ENCODE measurements at regions not wholly inside any gene's neighbourhood (a gene's known extent, or its start where the extent isn't known, plus 50 kb on each side); places are given as distances from the start of the nearest gene placed in this dataset.

DNA sequence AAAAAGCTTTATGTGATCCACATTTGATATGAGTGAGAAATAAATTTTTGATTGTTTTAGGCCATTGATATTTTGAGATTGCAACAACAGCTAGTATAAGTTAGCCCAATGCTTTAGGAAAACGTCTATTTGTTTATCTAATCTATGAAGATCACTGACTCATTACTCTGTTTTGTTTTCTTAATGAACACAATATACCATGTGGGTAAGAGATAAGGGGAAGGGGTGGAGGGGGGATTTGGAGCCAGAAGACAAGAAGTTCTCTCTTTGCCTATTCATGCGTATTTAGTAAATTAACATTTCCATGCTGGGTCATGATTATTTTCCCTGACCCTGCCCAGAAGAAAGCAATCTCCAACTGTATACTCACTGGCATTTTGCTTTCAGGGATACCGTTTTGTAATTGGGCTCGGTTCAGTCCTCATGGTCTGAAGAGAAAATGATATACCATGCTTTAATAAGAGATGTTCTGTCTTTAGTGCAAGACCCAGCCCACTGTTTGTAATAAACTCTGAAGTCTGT is 359.5 kb upstream of the NPSR1 start:
- Histone ChIP-seq H2AFZ (ENCODE audit: low read depth, low read length) (no peak overlapping the region), H3K79me2 (ENCODE audit: insufficient read depth, low read length) (no peaks in the 10 kb centered on the region), H3K36me3 (ENCODE audit: insufficient read depth, low read length) (no peaks in the 10 kb centered on the region), H3K4me2 (ENCODE audit: low read length) (no peak overlapping the region), H3K4me1 (ENCODE audit: insufficient read depth, low read length) (no peaks in the 10 kb centered on the region), H3K9ac (ENCODE audit: low read length) (no peak overlapping the region), H3K4me3 (ENCODE audit: insufficient read depth, low read depth, low read length) (no peak overlapping the region), H3K9me3 (ENCODE audit: insufficient read depth, low read depth, low read length) (no peaks in the 10 kb centered on the region), H4K20me1 (ENCODE audit: insufficient read depth, low read length) (no peaks in the 10 kb centered on the region), H3K27me3 (ENCODE audit: insufficient read depth, low read length) (no peaks in the 10 kb centered on the region), H3K27ac (ENCODE audit: low read depth, low read length) (no peak overlapping the region)
- Mint-ChIP-seq H3K27ac (ENCODE audit: unreplicated experiment) (no peak overlapping the region), H3K27me3 (ENCODE audit: low read depth, unreplicated experiment) (no peaks in the 10 kb centered on the region), H3K36me3 (ENCODE audit: low read depth, unreplicated experiment) (no peaks in the 10 kb centered on the region), H3K4me1 (ENCODE audit: low read depth, unreplicated experiment) (peaks cover 21% of the 10 kb centered on the region), H3K9me3 (ENCODE audit: unreplicated experiment) (peaks cover 2% of the 10 kb centered on the region), H3K4me3 (ENCODE audit: unreplicated experiment) (no peak overlapping the region)
- no peak for FAIRE-seq
- DNase-seq (ENCODE audit: low read depth), result peak; percentile 75
- TF ChIP-seq EZH2 (IDR thresholded peaks at IDR 0.05; ENCODE audit: insufficient read depth, low read length), result no peak
- TF ChIP-seq CTCF (IDR thresholded peaks at IDR 0.05; ENCODE audit: insufficient read depth, low read depth, low read length), result no peak

- DNase-seq (ENCODE audit: low read depth) (no peak), FAIRE-seq (no peak)
- Mint-ChIP-seq H3K9me3 (ENCODE audit: unreplicated experiment) (peaks cover 2% of the 10 kb centered on the region), H3K27ac (ENCODE audit: unreplicated experiment) (no peak overlapping the region), H3K27me3 (ENCODE audit: low read depth, unreplicated experiment) (no peaks in the 10 kb centered on the region), H3K4me1 (ENCODE audit: low read depth, unreplicated experiment) (peaks cover 21% of the 10 kb centered on the region), H3K36me3 (ENCODE audit: low read depth, unreplicated experiment) (no peaks in the 10 kb centered on the region), H3K4me3 (ENCODE audit: unreplicated experiment) (no peak overlapping the region)
- Histone ChIP-seq H2AFZ (ENCODE audit: low read depth, low read length) (no peak overlapping the region), H4K20me1 (ENCODE audit: insufficient read depth, low read length) (no peaks in the 10 kb centered on the region), H3K36me3 (ENCODE audit: insufficient read depth, low read length) (no peaks in the 10 kb centered on the region), H3K9me3 (ENCODE audit: insufficient read depth, low read depth, low read length) (no peaks in the 10 kb centered on the region), H3K79me2 (ENCODE audit: insufficient read depth, low read length) (no peaks in the 10 kb centered on the region), H3K4me2 (ENCODE audit: low read length) (no peak overlapping the region), H3K27ac (ENCODE audit: low read depth, low read length) (no peak overlapping the region), H3K4me1 (ENCODE audit: insufficient read depth, low read length) (no peaks in the 10 kb centered on the region), H3K4me3 (ENCODE audit: insufficient read depth, low read depth, low read length) (no peak overlapping the region), H3K27me3 (ENCODE audit: insufficient read depth, low read length) (no peaks in the 10 kb centered on the region), H3K9ac (ENCODE audit: low read length) (no peak overlapping the region)
- TF ChIP-seq CTCF (IDR thresholded peaks at IDR 0.05; ENCODE audit: insufficient read depth, low read depth, low read length), result no peak
- TF ChIP-seq EZH2 (IDR thresholded peaks at IDR 0.05; ENCODE audit: insufficient read depth, low read length), result no peak
Measured at GRCh38 chr7:34299066-34299465, 359.0 kb upstream of the NPSR1 start.

DNA sequence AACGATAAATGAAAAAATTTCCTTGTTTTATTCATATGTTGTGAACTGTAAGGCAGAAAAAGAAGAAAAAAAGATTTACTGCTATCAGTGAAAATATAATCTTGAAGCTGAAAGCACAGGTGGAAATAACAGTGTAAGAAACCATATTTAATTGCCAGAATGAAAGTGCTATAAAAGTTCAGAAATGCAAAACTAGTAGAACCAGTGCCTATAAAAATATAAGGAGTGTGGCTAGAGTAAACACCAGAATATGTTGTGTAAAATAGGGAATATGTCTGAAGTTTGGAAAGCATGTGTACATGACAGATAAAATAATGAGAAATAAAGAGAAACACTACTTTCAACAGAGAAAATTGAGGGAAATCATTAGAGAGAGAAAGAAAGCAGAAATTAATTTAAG is 350.5 kb upstream of the NPSR1 start:
- Mint-ChIP-seq H3K4me3 (ENCODE audit: unreplicated experiment) (no peak overlapping the region), H3K36me3 (ENCODE audit: low read depth, unreplicated experiment) (peaks cover 3% of the 10 kb centered on the region), H3K27me3 (ENCODE audit: low read depth, unreplicated experiment) (peaks cover 5% of the 10 kb centered on the region), H3K27ac (ENCODE audit: unreplicated experiment) (no peak overlapping the region), H3K9me3 (ENCODE audit: unreplicated experiment) (peaks cover 7% of the 10 kb centered on the region), H3K4me1 (ENCODE audit: low read depth, unreplicated experiment) (no peaks in the 10 kb centered on the region)
- H4K20me1 ChIP-seq (ENCODE audit: insufficient read depth, low read length), result no peaks in the 10 kb centered on the region
- H3K4me3 ChIP-seq (ENCODE audit: insufficient read depth, low read depth, low read length), result no peak overlapping the region
- DNase-seq (ENCODE audit: low read depth) (no peak), FAIRE-seq (no peak)
- no peak overlapping the region for H2AFZ ChIP-seq (ENCODE audit: low read depth, low read length)
- no peaks in the 10 kb centered on the region for H3K4me1 ChIP-seq (ENCODE audit: insufficient read depth, low read length)
- no peak overlapping the region for H3K4me2 ChIP-seq (ENCODE audit: low read length)
- H3K27ac ChIP-seq (ENCODE audit: low read depth, low read length), result no peak overlapping the region
- H3K36me3 ChIP-seq (ENCODE audit: insufficient read depth, low read length), result no peaks in the 10 kb centered on the region
- no peak for TF ChIP-seq CTCF (IDR thresholded peaks at IDR 0.05; ENCODE audit: insufficient read depth, low read depth, low read length)
- no peak for TF ChIP-seq EZH2 (IDR thresholded peaks at IDR 0.05; ENCODE audit: insufficient read depth, low read length)
- no peaks in the 10 kb centered on the region for H3K9me3 ChIP-seq (ENCODE audit: insufficient read depth, low read depth, low read length)
- H3K27me3 ChIP-seq (ENCODE audit: insufficient read depth, low read length), result no peaks in the 10 kb centered on the region
- no peaks in the 10 kb centered on the region for H3K79me2 ChIP-seq (ENCODE audit: insufficient read depth, low read length)
- no peak overlapping the region for H3K9ac ChIP-seq (ENCODE audit: low read length)
